GM18873 (cell line): ENCODE measurements at regions not wholly inside any gene's neighbourhood (a gene's known extent, or its start where the extent isn't known, plus 50 kb on each side); places are given as distances from the start of the nearest gene placed in this dataset.
"Not testable (repeated sequence)": the region's sequence is repeated elsewhere in the genome, so short reads cannot be mapped to it uniquely, and the experiment has no call there.

ENCODE experiments used
- ATAC-seq: cut with Tn5 transposase; IDR thresholded peaks from one replicate; pipeline ENCODE4 v1.9.1; 2021; ENCODE audit warnings: mild to moderate bottlenecking, moderate library complexity, moderate number of reproducible peaks; ENCODE audit not compliant: unreplicated experiment, low FRiP score

DNA sequence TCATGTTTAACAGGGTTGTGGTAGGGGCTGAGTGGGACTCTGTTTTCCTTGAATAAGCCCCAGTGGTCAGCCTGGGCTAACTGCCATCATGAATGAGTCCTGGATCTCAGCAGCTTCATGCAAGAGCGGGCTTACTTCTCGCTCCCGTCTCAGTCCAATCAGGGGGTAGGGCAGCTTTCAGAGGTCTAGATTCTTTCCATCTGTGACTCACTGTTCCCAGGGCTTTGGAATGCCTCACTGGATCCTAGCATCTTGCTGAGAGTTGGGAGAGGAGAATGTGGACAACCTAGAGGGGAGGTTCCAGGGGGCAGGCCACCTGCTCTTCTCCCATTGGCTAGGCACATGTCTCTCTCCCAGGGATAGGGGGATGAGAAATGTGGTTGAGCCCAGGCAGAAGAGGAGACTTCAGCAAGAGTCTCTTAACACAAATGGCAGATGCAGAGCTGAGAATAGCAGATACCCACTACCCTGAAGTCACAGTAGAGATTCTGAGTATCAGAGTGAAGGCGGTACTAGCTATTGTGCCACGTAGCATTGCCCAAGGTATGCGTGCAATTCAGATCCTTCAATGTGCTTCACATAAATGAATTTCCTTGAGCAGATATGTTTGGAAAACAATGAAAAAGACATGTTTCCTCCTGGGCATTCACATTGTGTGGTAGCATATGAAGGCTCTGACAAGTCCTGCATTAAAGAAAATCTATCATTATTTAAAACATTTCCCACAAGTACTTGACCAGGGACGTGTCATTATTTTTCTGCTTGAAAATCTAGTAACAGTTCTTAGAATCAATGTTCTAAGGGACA is 257.7 kb upstream of the PROK2 start:
- no peak for ATAC-seq

GRCh38 chr3:72041511-72041910 is 256.6 kb upstream of the PROK2 start:
- no peak for ATAC-seq

DNA sequence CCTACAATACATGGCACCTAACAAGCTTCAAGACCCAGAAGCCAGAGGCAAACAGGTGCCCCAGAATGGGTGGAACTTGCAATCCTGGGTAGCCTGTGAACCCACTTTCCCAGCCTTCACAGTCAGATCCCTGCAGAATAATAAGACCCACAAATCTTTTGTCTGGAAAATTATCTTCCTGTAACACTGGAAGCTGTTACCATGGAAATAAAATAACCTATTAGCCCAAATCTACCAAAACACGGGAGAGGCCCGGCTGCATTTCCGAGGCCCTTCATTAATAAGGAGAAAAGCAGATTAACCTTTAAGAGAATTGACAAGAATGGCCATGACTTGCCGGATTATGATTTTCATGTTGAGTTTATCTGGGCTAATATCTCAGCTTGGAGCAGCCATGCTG is 256.1 kb upstream of the PROK2 start:
- ATAC-seq: no peak

GRCh38 chr3:72039677-72040076 is 254.7 kb upstream of the PROK2 start:
- no peak for ATAC-seq

DNA sequence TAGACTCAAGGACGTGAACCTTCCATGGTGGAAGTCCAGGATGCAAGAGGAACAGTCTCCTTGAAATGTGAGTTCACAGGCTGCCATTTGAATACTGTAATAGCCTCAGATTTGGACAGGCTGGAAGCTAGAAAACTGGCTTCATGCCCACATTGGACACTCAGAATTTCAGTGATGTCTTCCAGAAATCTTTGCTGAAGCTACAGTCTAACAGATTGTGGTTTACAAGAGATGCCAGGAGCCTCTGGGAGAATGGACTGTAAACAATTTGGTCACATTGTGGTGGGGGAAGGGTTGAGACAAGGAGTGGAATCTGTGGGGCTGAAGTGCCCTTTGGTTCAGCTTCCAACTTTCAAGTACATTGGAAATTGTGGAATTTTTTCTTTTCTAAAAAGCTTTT is 252.0 kb upstream of the PROK2 start:
- ATAC-seq: no peak

- ATAC-seq: no peak
Measured at GRCh38 chr3:72035606-72036005, 250.7 kb upstream of the PROK2 start.

DNA sequence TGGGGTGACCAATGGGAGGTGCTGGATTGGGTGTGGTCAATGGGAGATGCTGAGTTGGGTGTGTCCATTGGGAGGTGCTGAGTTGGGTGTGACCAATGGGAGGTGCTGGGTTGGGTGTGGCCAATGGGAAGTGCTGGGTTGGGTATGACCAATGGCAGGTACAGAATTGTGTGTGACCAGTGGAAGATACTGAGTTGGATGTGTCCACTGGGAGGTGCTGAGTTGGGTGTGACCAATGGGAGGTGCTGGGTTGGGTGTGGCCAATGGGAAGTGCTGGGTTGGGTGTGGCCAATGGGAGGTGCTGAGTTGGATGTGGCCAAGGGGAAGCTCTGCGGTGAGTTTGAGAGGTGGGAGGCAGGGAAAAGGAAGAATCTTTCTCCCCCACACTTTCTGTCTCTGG is 250.0 kb upstream of the PROK2 start:
- ATAC-seq: no peak

- no peak for ATAC-seq
Measured at GRCh38 chr3:72033666-72034428, 248.9 kb upstream of the PROK2 start.

DNA sequence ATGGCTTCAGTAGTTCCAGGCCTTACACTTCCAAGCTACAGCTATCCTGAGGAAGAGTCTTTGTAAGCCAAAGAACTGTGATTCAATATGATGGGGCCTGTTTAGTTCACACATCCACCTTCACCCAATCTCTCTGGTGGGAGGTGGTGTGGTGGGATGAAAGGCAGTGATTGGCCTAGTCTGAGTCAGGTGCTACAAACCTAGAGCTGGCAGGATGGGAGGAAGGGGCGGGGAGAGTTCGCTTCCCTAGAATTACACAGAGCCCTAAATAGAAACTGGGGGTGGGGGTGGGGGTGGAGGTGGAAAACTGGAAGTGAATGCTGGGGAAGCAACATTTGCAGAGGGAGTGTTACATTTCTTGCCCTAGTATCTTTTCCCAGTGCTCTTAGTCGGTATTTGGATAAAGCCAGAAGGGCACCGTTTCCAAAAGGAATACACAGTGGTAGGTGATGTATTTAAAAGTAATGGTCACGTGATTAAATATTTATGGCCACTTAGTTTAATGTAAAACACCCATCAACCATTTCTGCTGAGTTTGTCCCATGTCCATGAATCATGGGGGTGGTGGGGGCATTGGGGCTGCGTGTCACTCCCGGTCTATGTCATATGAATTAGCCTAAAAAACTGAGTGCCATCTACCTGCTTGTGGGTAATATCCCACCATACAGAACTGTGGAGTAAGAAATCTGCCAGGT is 247.6 kb upstream of the PROK2 start:
- no peak for ATAC-seq

GRCh38 chr3:72031581-72031980 is 246.6 kb upstream of the PROK2 start:
- ATAC-seq: no peak

- ATAC-seq: not testable (repeated sequence)
Measured at GRCh38 chr3:72030296-72030695, 245.3 kb upstream of the PROK2 start.

- not testable (repeated sequence) for ATAC-seq
Measured at GRCh38 chr3:72028726-72029125, 243.8 kb upstream of the PROK2 start.

- ATAC-seq: not testable (repeated sequence)
Measured at GRCh38 chr3:72028307-72028706, 243.4 kb upstream of the PROK2 start.

DNA sequence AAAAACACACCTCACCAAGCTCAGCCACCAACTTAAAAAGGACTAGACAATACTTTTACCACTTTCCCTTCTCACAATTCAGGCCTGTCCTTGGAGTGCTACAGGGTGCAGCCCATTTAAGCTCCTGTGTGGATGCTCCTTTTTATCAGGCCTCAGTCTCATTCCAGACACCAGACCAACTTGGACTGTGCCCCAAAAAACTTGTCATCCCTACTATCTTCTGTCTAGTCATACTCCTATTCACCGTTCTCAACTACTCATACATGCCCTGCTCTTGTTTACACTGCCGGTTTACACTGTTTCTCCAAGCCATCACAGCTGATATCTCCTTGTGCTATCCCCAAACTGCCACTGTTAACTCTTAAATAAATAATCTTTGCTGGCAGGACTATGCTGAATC is 242.8 kb upstream of the PROK2 start:
- not testable (repeated sequence) for ATAC-seq

- no peak for ATAC-seq
Measured at GRCh38 chr3:72022027-72022426, 237.1 kb upstream of the PROK2 start.

DNA sequence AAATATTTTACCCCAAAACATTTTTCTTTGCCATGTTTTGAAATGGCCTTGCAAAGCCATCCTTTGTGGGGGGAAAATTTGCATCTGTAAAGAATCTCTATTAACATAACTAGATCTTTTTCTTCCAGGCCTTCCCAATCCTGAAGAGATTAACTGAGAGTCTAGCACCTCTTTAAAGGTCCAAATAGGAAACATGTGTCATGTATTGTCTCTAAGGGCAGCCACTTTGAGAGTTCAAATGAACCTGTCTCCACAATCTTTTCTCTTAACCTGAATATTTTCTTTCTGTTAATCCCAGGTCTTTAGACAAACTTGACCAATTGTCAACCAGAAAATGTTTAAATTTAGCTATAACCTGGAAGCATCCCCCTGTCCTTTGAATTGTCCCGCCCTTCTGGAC is 236.6 kb upstream of the PROK2 start:
- ATAC-seq: no peak

DNA sequence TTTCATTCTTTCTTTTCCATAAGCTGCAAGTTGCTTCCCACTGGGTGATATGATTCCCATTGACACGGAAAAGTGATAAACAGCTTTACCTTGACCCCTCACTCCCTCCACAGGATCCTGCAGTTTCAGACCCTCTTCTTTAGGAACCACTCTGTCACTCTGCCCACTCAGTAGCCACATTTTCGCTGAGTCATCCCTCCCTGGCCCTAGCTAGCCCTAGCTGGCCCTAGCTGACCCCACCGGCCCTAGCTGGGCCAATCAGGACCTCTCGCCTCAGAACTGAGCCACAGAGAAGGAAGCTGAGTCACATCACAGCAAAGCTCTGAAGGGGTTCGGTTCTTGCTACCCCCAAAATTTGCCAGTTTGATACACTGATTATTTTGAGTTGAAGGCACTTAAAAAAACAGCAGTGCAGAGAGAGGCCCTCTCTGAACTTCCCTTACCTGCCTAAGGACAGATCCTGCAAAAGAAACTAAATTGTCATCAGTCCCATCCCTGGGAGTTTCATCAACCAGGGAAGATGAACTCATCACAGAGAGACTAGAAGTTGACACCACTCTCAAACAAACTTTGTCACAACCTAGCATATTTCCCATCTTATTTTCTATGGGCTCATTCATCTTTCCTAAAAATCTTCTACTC is 233.5 kb upstream of the PROK2 start:
- ATAC-seq: no peak

- no peak for ATAC-seq
Measured at GRCh38 chr3:72017935-72018334, 233.0 kb upstream of the PROK2 start.

- no peak for ATAC-seq
Measured at GRCh38 chr3:72017311-72017710, 232.4 kb upstream of the PROK2 start.

- ATAC-seq: no peak
Measured at GRCh38 chr3:72015463-72015862, 230.5 kb upstream of the PROK2 start.

DNA sequence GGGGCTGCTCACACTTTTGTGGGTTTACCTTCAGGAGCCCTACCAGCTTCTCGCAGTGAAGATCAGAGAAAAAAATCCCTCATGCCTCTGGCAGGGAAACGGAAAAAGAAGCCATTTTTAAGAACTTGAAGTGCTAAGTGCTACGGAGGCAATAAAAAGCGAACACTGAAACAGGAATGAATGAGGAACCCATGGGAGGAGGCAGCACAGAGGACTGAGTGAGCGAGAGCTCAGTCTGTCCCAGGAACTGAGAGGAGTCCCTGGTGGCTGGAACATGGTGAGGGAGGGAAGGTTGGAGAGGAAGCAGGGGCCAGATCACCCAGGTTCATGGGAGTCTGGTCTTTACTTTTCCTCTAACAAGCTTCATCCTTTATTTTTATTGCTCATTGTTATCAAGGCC is 228.1 kb upstream of the PROK2 start:
- no peak for ATAC-seq
